SHP77 treated with DMSO at 0.1 percent for 48 hours (cell line): ENCODE measurements at regions not wholly inside any gene's neighbourhood (a gene's known extent, or its start where the extent isn't known, plus 50 kb on each side); places are given as distances from the start of the nearest gene placed in this dataset.

Experiments
- DNase-seq: peaks from one replicate; lab custom pipeline; 2025; lab: John Stamatoyannopoulos, UW

- DNase-seq, result no peak
These were observed 1169.3 kb upstream of the DDX18 start for GRCh38 chr2:116645155-116645554.

- no peak for DNase-seq
These were observed 1145.8 kb upstream of the DDX18 start for GRCh38 chr2:116668691-116669090.

GRCh38 chr2:116669782-116670181 is 1144.7 kb upstream of the DDX18 start:
- DNase-seq, result no peak

- DNase-seq, result no peak
These were observed 1140.3 kb upstream of the DDX18 start for GRCh38 chr2:116674188-116674587.

- no peak for DNase-seq
These were observed 1137.7 kb upstream of the DDX18 start for GRCh38 chr2:116676776-116677175.

GRCh38 chr2:116680256-116680936 is 1134.1 kb upstream of the DDX18 start:
- no peak for DNase-seq

GRCh38 chr2:116687371-116687770 is 1127.1 kb upstream of the DDX18 start:
- no peak for DNase-seq

GRCh38 chr2:116692988-116693387 is 1121.5 kb upstream of the DDX18 start:
- DNase-seq, result no peak

GRCh38 chr2:116696223-116696622 is 1118.3 kb upstream of the DDX18 start:
- peak; percentile 5 for DNase-seq

- no peak for DNase-seq
These were observed 1117.6 kb upstream of the DDX18 start for GRCh38 chr2:116696903-116697302.

- DNase-seq, result no peak
These were observed 1108.1 kb upstream of the DDX18 start for GRCh38 chr2:116706396-116706795.

GRCh38 chr2:116716038-116716437 is 1098.5 kb upstream of the DDX18 start:
- no peak for DNase-seq

- no peak for DNase-seq
These were observed 1098.0 kb upstream of the DDX18 start for GRCh38 chr2:116716444-116716843.

GRCh38 chr2:116717832-116718231 is 1096.7 kb upstream of the DDX18 start:
- no peak for DNase-seq

- no peak for DNase-seq
These were observed 1096.0 kb upstream of the DDX18 start for GRCh38 chr2:116718451-116718850.

- peak; percentile 90 for DNase-seq
These were observed 1094.7 kb upstream of the DDX18 start for GRCh38 chr2:116719836-116720235.

GRCh38 chr2:116724550-116724949 is 1089.9 kb upstream of the DDX18 start:
- DNase-seq, result no peak

GRCh38 chr2:116732322-116732721 is 1082.2 kb upstream of the DDX18 start:
- no peak for DNase-seq

- DNase-seq, result peak; percentile 48
These were observed 1080.8 kb upstream of the DDX18 start for GRCh38 chr2:116733699-116734098.

GRCh38 chr2:116737951-116738350 is 1076.5 kb upstream of the DDX18 start:
- no peak for DNase-seq

GRCh38 chr2:116747103-116747502 is 1067.4 kb upstream of the DDX18 start:
- DNase-seq, result no peak

GRCh38 chr2:116749994-116750393 is 1064.5 kb upstream of the DDX18 start:
- DNase-seq, result no peak

- DNase-seq, result peak; percentile 71
These were observed 1060.0 kb upstream of the DDX18 start for GRCh38 chr2:116754381-116755101.

- no peak for DNase-seq
These were observed 1052.6 kb upstream of the DDX18 start for GRCh38 chr2:116761864-116762263.
